ENCODE measurements at regions not wholly inside any gene's neighbourhood (a gene's known extent, or its start where the extent isn't known, plus 50 kb on each side); places are given as distances from the start of the nearest gene placed in this dataset.

DNA sequence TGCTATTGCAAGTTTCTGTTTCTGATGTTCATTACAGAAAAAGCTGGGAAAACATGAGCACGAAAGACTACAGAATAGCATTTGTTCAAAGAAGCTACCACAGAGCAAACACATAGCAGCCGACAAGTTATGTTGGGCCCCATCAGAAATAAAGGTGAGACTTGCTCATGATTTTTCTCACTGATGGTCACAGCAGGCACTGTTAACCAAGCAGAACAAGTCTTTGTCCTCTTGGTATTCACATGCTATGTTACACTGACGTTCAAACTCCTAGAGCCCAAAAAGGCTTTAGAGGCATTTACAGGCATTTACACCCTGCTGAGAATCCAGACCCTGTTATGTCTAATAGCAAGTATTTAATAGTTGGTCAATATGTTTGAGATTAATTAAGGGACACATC is 235.0 kb upstream of the HNMT start:
- Histone ChIP-seq H3K4me3 (no peak overlapping the region), H3K9me3 (peaks cover 0 to 22% (median 11%) of the 10 kb centered on the region in 8 donors), H3K4me1 (no peaks in the 10 kb centered on the region), H3K36me3 (no peaks in the 10 kb centered on the region), H3K27ac (no peak overlapping the region), H3K27me3 (replicated peaks in 1 of 7) (no peaks in the 10 kb centered on the region)
- TF ChIP-seq POLR2AphosphoS5 (IDR thresholded peaks at IDR 0.05) (no peak), POLR2A (IDR thresholded peaks at IDR 0.05) (no peak)
- TF ChIP-seq, protein P1, sequence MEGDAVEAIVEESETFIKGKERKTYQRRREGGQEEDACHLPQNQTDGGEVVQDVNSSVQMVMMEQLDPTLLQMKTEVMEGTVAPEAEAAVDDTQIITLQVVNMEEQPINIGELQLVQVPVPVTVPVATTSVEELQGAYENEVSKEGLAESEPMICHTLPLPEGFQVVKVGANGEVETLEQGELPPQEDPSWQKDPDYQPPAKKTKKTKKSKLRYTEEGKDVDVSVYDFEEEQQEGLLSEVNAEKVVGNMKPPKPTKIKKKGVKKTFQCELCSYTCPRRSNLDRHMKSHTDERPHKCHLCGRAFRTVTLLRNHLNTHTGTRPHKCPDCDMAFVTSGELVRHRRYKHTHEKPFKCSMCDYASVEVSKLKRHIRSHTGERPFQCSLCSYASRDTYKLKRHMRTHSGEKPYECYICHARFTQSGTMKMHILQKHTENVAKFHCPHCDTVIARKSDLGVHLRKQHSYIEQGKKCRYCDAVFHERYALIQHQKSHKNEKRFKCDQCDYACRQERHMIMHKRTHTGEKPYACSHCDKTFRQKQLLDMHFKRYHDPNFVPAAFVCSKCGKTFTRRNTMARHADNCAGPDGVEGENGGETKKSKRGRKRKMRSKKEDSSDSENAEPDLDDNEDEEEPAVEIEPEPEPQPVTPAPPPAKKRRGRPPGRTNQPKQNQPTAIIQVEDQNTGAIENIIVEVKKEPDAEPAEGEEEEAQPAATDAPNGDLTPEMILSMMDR (IDR thresholded peaks at IDR 0.05 in 8 of 11, conservative IDR thresholded peaks at IDR 0.05 in 3 of 11), result no peak
- no peak for DNase-seq
- intact Hi-C loops (cut with DNase I; ENCODE audit: low total_unique reads), result no loop called here
- 50 to 78% (median 64%) methylated on average over 3 of the region's 3 CpGs for WGBS, 5 donors

DNA sequence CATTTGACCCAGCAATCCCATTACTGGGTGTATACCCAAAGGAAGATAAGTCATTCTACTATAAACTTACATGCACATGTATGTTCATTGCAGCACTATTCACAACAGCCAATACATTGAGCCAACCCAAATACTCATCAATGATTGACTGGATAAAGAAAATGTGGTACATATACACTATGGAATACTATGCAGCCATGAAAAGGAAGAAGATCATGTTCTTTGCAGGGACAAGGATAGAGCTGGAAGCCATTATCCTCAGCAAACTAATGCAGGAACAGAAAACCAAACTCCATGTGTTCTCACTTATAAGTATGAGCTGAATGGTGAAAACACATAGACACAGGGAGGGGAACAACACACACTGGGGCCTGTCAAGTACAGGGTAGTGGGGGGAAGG is 226.7 kb upstream of the HNMT start:
- intact Hi-C loops (cut with DNase I; ENCODE audit: low total_unique reads), result no loop called here
- TF ChIP-seq POLR2AphosphoS5 (IDR thresholded peaks at IDR 0.05) (no peak), POLR2A (IDR thresholded peaks at IDR 0.05) (no peak)
- TF ChIP-seq, protein P1 (IDR thresholded peaks at IDR 0.05 in 8 of 11, conservative IDR thresholded peaks at IDR 0.05 in 3 of 11), result no peak
- Histone ChIP-seq H3K27ac (no peak overlapping the region), H3K36me3 (no peaks in the 10 kb centered on the region), H3K27me3 (replicated peaks in 1 of 7) (no peaks in the 10 kb centered on the region), H3K4me3 (no peak overlapping the region), H3K4me1 (no peaks in the 10 kb centered on the region), H3K9me3 (peaks cover 0 to 30% (median 10%) of the 10 kb centered on the region in 8 donors)
- DNase-seq, result no peak

DNA sequence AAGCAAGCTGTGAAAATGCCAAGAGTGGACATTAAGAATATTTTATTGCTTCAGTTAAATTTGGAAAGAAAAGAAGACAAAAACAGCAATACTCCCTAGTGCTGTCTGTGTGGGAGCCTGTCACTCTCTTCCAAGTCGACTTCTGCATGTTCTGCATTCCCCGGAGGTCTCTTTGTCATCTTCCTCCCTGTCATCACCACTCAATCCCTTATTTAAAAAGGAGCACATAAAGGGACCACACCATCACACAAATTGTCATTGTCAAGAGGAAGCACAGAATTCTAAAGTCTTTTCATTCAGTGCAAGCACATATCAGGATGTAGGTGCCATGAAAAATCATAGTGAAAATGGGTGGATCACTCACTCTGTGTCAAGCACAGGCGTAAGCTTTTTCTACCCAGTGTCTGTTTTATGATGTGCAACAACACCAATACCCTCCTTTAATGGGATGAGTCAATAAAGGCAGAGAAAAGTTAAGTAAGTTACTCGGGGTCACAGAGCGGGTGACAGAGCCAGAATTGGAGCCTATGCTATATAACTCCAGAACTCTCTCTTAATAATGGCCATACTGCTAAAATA is 222.4 kb upstream of the HNMT start:
- Histone ChIP-seq H3K36me3 (no peaks in the 10 kb centered on the region), H3K4me3 (no peak overlapping the region)
- no peak for TF ChIP-seq POLR2AphosphoS5 (IDR thresholded peaks at IDR 0.05)
- TF ChIP-seq, protein P1 (IDR thresholded peaks at IDR 0.05 in 8 of 11, conservative IDR thresholded peaks at IDR 0.05 in 3 of 11), result no peak
- no peak for TF ChIP-seq POLR2A (IDR thresholded peaks at IDR 0.05)

DNA sequence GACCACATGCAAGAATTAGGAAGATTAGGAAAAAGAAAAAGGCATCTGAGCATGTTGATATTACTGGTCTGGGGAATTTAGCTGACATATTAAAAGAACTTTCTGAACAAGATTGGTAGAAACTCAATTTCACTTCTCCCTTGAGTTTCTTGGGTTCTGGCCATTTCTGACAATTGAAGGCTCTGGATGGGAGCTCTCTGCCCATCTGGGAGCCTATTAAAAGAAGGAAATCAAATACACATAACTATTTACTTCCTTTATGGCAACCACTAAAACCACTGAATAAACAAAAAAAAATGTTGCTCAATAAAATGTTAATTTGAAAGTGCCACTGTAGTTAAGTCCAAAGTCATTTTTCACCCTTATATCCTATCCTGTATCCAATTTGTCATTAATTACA is 216.8 kb upstream of the HNMT start:
- Histone ChIP-seq H3K4me1 (no peaks in the 10 kb centered on the region), H3K4me3 (no peak overlapping the region), H3K9me3 (no peaks in the 10 kb centered on the region), H3K27me3 (replicated peaks in 1 of 7) (no peaks in the 10 kb centered on the region), H3K36me3 (no peaks in the 10 kb centered on the region), H3K27ac (no peak overlapping the region)
- DNase-seq, result no peak
- intact Hi-C loops (cut with DNase I; ENCODE audit: low total_unique reads), result no loop called here
- TF ChIP-seq POLR2AphosphoS5 (IDR thresholded peaks at IDR 0.05) (no peak), POLR2A (IDR thresholded peaks at IDR 0.05) (no peak)
- TF ChIP-seq, protein P1 (IDR thresholded peaks at IDR 0.05 in 8 of 11, conservative IDR thresholded peaks at IDR 0.05 in 3 of 11), result no peak

More for the DNA sequence above, 222.4 kb upstream of the HNMT start:
- Histone ChIP-seq H3K27ac (no peak overlapping the region), H3K4me1 (no peaks in the 10 kb centered on the region), H3K9me3 (peaks cover 0 to 15% (median 7%) of the 10 kb centered on the region in 8 donors), H3K27me3 (replicated peaks in 1 of 7) (no peaks in the 10 kb centered on the region)
- DNase-seq, result no peak
- WGBS, 5 donors, result 68 to 78% (median 74%) methylated on average over 5 of the region's 5 CpGs
- intact Hi-C loops (cut with DNase I; ENCODE audit: low total_unique reads), result no loop called here
